ENCODE measurements at regions not wholly inside any gene's neighbourhood (a gene's known extent, or its start where the extent isn't known, plus 50 kb on each side); places are given as distances from the start of the nearest gene placed in this dataset.

DNA sequence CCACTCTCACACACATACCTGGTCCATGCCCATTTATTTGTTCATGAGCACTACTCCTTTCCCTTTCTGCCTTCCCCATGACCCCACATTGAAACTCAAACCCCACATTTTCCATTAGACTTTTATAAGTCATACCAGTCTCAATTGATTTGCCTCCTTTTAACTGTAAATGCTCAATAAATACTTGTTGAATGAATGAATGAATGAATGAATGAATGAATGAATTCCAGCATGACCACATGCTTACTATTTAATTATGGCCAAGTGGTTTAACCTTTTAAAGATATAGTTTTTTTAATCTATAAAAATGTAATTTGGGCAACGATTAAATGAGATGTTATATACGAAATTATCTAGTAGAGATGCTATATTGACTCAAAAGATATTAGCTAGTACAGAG is 54.1 kb upstream of the GRAMD2B start:
- WGBS: 73% methylated on average over 2 of the region's 2 CpGs
- Histone ChIP-seq H3K9ac (ENCODE audit: low read depth in 1 of 2, low read length in 2 of 2) (peak overlapping the region in 1 of 2 donors; percentile 58), H3K4me1 (ENCODE audit: control insufficient read depth in 4 of 4, insufficient read depth in 4 of 4, low read length in 3 of 4) (peaks cover 3 to 49% (median 29%) of the 10 kb centered on the region in 4 donors), H3K9me3 (ENCODE audit: control insufficient read depth in 4 of 4, low read length in 3 of 4) (no peaks in the 10 kb centered on the region), H3K27me3 (ENCODE audit: control insufficient read depth in 4 of 4, insufficient read depth in 4 of 4, low read length in 3 of 4) (no peaks in the 10 kb centered on the region), H3K36me3 (ENCODE audit: control insufficient read depth in 4 of 4, insufficient read depth in 3 of 4, low read depth in 1 of 4, low read length in 3 of 4) (no peaks in the 10 kb centered on the region), H3K27ac (ENCODE audit: low read depth in 1 of 2, low read length in 2 of 2) (peak overlapping the region; percentile 92 to 94), H3K4me3 (ENCODE audit: low read depth in 1 of 3, low read length in 3 of 3) (no peak overlapping the region)
- DNase-seq (ENCODE audit: low spot score): no peak
- TF ChIP-seq FOXA2 (IDR thresholded peaks at IDR 0.05) (no peak), HNF4G (IDR thresholded peaks at IDR 0.05) (no peak), TAF1 (conservative IDR thresholded peaks at IDR 0.05) (no peak), JUND (IDR thresholded peaks at IDR 0.05) (no peak), RXRA (IDR thresholded peaks at IDR 0.05) (no peak), SP1 (IDR thresholded peaks at IDR 0.05) (no peak)
- TF ChIP-seq, protein P1, sequence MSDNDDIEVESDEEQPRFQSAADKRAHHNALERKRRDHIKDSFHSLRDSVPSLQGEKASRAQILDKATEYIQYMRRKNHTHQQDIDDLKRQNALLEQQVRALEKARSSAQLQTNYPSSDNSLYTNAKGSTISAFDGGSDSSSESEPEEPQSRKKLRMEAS (IDR thresholded peaks at IDR 0.05): no peak

DNA sequence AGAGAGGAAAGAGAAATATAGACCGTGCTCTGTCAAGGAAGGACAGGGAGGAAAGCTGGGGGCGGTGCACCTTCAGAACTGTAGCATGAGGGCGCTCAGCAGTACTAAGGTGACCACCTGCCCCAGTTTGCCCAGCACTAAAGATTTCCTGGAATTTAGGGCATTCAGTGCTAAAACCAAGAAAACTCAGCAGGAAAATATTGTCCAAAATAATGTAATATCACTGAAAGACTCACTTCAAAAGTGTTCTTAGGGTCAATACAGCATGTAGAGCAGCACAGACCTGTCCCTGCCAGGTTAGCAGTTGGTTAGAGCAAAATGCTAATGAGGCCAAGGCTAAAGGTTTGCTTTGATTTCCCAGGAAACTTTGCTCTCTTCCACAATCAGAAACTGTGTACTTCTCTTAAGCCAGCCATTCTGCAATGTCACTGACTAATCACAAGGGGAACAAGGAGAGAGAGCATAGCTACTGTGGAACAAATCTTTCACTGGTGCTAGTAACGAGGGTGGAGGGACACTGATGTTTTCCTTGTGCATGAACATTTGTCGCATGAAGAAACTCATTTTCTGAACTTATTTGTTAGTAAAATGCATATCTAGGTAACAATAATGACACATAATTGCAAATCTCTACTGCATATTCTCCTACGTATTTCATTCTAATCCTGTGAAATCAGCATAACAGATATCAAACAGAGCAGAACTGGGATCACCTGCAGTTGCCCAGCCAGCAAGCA is 53.0 kb upstream of the GRAMD2B start:
- no peaks in the 10 kb centered on the region for H3K9me3 ChIP-seq (ENCODE audit: control insufficient read depth in 4 of 4, low read length in 3 of 4)
- H3K27ac ChIP-seq (ENCODE audit: low read depth in 1 of 2, low read length in 2 of 2): peak overlapping the region; percentile 92 to 94
- 27% methylated on average over 6 of the region's 6 CpGs for WGBS
- DNase-seq (ENCODE audit: low spot score): no peak
- peak overlapping the region; percentile 5 to 78 (median 32) for H3K4me3 ChIP-seq (ENCODE audit: low read depth in 1 of 3, low read length in 3 of 3)
- no peaks in the 10 kb centered on the region for H3K36me3 ChIP-seq (ENCODE audit: control insufficient read depth in 4 of 4, insufficient read depth in 3 of 4, low read depth in 1 of 4, low read length in 3 of 4)
- TF ChIP-seq NR2F2 (IDR thresholded peaks at IDR 0.05) (no peak), FOXA1 (IDR thresholded peaks at IDR 0.05) (peak; percentile 38), YY1 (IDR thresholded peaks at IDR 0.05) (peak; percentile 81), HNF4G (IDR thresholded peaks at IDR 0.05) (peak; percentile 89), RAD21 (IDR thresholded peaks at IDR 0.05) (peak; percentile 49 to 67), TAF1 (conservative IDR thresholded peaks at IDR 0.05) (peak; percentile 94), EGR1 (IDR thresholded peaks at IDR 0.05; ENCODE audit: low read depth in 2 of 2) (no peak), GABPA (IDR thresholded peaks at IDR 0.05 in 1 of 2, conservative IDR thresholded peaks at IDR 0.05 in 1 of 2) (no peak), RXRA (IDR thresholded peaks at IDR 0.05) (peak; percentile 79 to 87), FOXA2 (IDR thresholded peaks at IDR 0.05) (peak; percentile 53), HNF4A (conservative IDR thresholded peaks at IDR 0.05) (peak; percentile 90 to 93), SP1 (IDR thresholded peaks at IDR 0.05) (peak; percentile 92), JUND (IDR thresholded peaks at IDR 0.05) (peak; percentile 53 to 67)
- TF ChIP-seq, protein P2, sequence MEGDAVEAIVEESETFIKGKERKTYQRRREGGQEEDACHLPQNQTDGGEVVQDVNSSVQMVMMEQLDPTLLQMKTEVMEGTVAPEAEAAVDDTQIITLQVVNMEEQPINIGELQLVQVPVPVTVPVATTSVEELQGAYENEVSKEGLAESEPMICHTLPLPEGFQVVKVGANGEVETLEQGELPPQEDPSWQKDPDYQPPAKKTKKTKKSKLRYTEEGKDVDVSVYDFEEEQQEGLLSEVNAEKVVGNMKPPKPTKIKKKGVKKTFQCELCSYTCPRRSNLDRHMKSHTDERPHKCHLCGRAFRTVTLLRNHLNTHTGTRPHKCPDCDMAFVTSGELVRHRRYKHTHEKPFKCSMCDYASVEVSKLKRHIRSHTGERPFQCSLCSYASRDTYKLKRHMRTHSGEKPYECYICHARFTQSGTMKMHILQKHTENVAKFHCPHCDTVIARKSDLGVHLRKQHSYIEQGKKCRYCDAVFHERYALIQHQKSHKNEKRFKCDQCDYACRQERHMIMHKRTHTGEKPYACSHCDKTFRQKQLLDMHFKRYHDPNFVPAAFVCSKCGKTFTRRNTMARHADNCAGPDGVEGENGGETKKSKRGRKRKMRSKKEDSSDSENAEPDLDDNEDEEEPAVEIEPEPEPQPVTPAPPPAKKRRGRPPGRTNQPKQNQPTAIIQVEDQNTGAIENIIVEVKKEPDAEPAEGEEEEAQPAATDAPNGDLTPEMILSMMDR (IDR thresholded peaks at IDR 0.05; ENCODE audit: low read depth, low read length, missing input control): peak; percentile 20
- TF ChIP-seq, protein P3, sequence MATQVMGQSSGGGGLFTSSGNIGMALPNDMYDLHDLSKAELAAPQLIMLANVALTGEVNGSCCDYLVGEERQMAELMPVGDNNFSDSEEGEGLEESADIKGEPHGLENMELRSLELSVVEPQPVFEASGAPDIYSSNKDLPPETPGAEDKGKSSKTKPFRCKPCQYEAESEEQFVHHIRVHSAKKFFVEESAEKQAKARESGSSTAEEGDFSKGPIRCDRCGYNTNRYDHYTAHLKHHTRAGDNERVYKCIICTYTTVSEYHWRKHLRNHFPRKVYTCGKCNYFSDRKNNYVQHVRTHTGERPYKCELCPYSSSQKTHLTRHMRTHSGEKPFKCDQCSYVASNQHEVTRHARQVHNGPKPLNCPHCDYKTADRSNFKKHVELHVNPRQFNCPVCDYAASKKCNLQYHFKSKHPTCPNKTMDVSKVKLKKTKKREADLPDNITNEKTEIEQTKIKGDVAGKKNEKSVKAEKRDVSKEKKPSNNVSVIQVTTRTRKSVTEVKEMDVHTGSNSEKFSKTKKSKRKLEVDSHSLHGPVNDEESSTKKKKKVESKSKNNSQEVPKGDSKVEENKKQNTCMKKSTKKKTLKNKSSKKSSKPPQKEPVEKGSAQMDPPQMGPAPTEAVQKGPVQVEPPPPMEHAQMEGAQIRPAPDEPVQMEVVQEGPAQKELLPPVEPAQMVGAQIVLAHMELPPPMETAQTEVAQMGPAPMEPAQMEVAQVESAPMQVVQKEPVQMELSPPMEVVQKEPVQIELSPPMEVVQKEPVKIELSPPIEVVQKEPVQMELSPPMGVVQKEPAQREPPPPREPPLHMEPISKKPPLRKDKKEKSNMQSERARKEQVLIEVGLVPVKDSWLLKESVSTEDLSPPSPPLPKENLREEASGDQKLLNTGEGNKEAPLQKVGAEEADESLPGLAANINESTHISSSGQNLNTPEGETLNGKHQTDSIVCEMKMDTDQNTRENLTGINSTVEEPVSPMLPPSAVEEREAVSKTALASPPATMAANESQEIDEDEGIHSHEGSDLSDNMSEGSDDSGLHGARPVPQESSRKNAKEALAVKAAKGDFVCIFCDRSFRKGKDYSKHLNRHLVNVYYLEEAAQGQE (IDR thresholded peaks at IDR 0.05): peak; percentile 87
- TF ChIP-seq, protein P1 (IDR thresholded peaks at IDR 0.05): peak; percentile 72
- TF ChIP-seq, protein P4, sequence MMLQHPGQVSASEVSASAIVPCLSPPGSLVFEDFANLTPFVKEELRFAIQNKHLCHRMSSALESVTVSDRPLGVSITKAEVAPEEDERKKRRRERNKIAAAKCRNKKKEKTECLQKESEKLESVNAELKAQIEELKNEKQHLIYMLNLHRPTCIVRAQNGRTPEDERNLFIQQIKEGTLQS (IDR thresholded peaks at IDR 0.05): peak; percentile 61
- TF ChIP-seq, protein P5, sequence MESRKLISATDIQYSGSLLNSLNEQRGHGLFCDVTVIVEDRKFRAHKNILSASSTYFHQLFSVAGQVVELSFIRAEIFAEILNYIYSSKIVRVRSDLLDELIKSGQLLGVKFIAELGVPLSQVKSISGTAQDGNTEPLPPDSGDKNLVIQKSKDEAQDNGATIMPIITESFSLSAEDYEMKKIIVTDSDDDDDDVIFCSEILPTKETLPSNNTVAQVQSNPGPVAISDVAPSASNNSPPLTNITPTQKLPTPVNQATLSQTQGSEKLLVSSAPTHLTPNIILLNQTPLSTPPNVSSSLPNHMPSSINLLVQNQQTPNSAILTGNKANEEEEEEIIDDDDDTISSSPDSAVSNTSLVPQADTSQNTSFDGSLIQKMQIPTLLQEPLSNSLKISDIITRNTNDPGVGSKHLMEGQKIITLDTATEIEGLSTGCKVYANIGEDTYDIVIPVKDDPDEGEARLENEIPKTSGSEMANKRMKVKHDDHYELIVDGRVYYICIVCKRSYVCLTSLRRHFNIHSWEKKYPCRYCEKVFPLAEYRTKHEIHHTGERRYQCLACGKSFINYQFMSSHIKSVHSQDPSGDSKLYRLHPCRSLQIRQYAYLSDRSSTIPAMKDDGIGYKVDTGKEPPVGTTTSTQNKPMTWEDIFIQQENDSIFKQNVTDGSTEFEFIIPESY (IDR thresholded peaks at IDR 0.05): peak; percentile 74
- H3K4me1 ChIP-seq (ENCODE audit: control insufficient read depth in 4 of 4, insufficient read depth in 4 of 4, low read length in 3 of 4): peaks cover 3 to 40% (median 24%) of the 10 kb centered on the region in 4 donors
- no peaks in the 10 kb centered on the region for H3K27me3 ChIP-seq (ENCODE audit: control insufficient read depth in 4 of 4, insufficient read depth in 4 of 4, low read length in 3 of 4)
- peak overlapping the region; percentile 76 to 98 for H3K9ac ChIP-seq (ENCODE audit: low read depth in 1 of 2, low read length in 2 of 2)

Data from liver (tissue), 8 donors.